HepG2 (cell line): ENCODE measurements at regions not wholly inside any gene's neighbourhood (a gene's known extent, or its start where the extent isn't known, plus 50 kb on each side); places are given as distances from the start of the nearest gene placed in this dataset.

ENCODE experiments used
- ATAC-seq: fragments of 200-7000 bp; cut with Tn5 transposase; 3 replicates; pipeline ENCODE4 v1.9.1; 2020; ENCODE audit warnings: mild to moderate bottlenecking, moderate library complexity
- BruUV-seq: library from RNA; stranded (reverse); fragments of 400-500 nt; replicated peaks from 2 replicates; lab custom pipeline; 2021; lab: Mats Ljungman, UMichigan
- CTCF ChIA-PET: fragments of 300-600 bp; formaldehyde crosslinking; extraction: SDS; loops from one replicate; lab custom pipeline; 2021; ENCODE audit warnings: low total read pairs, inconsistent platforms, low intra/inter-chr PET ratio; lab: Yijun Ruan, JAX
- POLR2A ChIA-PET: fragments of 350-600 bp; sonication (Branson Sonifier 250); formaldehyde crosslinking; loops from one replicate; lab custom pipeline; 2020; ENCODE audit warnings: antibody characterized with exemption, inconsistent platforms; lab: Yijun Ruan, JAX
- DNase-seq: peaks from one replicate; pipeline ENCODE4 v3.0.0-alpha.2; 2015; ENCODE audit warnings: low spot score
- FAIRE-seq: peaks from 3 replicates; lab custom pipeline; 2011; peaks lifted over from hg19 to GRCh38; lab: Jason Lieb, UNC
- H2AFZ ChIP-seq: one replicate; pipeline ENCODE4 v1.6.1; 2011; ENCODE audit warnings: low read length, inconsistent platforms
- H3K27ac ChIP-seq: fragments of 300-600 bp; 3 replicates; pipeline ENCODE4 v1.8.0; 2011; ENCODE audit warnings: mixed run types, mild to moderate bottlenecking, mixed read lengths, low read length, inconsistent platforms; ENCODE audit not compliant: insufficient read depth; ENCODE audit errors: extremely low read length
- H3K27me3 ChIP-seq, 2 experiments: fragments of 200-600 bp in 1 of 2; 2 replicates in 1 of 2; 3 replicates in 1 of 2; pipeline versions ENCODE4 v1.6.0 to v1.8.0; 2011; ENCODE audit warnings: low read length in 2 of 2, mild to moderate bottlenecking in 2 of 2, moderate library complexity in 2 of 2, inconsistent platforms in 1 of 2; ENCODE audit not compliant: insufficient read depth in 2 of 2, control insufficient read depth in 1 of 2
- H3K36me3 ChIP-seq, 2 experiments: fragments of 200-600 bp in 1 of 2; replicated peaks in 1 of 2; 2 replicates in 1 of 2; 3 replicates in 1 of 2; pipeline versions ENCODE4 v1.5.1 to v1.8.0; 2011; ENCODE audit warnings: low read length in 2 of 2, inconsistent platforms in 1 of 2; ENCODE audit not compliant: insufficient read depth in 2 of 2, control insufficient read depth in 1 of 2
- H3K4me1 ChIP-seq: 2 replicates; pipeline ENCODE4 v1.5.1; 2012; ENCODE audit warnings: low read length, inconsistent platforms; ENCODE audit not compliant: insufficient read depth
- H3K4me2 ChIP-seq: 2 replicates; pipeline ENCODE4 v1.6.0; 2011; ENCODE audit warnings: low read depth, low read length, inconsistent platforms
- H3K4me3 ChIP-seq, 3 experiments: fragments of 200-600 bp in 1 of 3; sonication (generic), shearing (Covaris generic) in 1 of 3; replicated peaks in 1 of 3; 2 replicates each; pipeline ENCODE4 v1.5.1; 2011 to 2016; ENCODE audit warnings: low read length in 3 of 3, inconsistent platforms in 2 of 3, low read depth in 2 of 3, mild to moderate bottlenecking in 2 of 3, control low read depth in 1 of 3, mixed read lengths in 1 of 3; ENCODE audit not compliant: insufficient read depth in 1 of 3
- H3K79me2 ChIP-seq: one replicate; pipeline ENCODE4 v1.6.1; 2011; ENCODE audit warnings: low read length, inconsistent platforms; ENCODE audit not compliant: insufficient read depth
- H3K9ac ChIP-seq: 2 replicates; pipeline ENCODE4 v1.6.0; 2011; ENCODE audit warnings: mild to moderate bottlenecking, low read depth, low read length, inconsistent platforms; ENCODE audit not compliant: insufficient read depth
- H3K9me3 ChIP-seq: 2 replicates; pipeline ENCODE4 v1.5.1; 2012; ENCODE audit warnings: mild to moderate bottlenecking, low read length
- H4K20me1 ChIP-seq: 2 replicates; pipeline ENCODE4 v1.6.0; 2011; ENCODE audit warnings: inconsistent platforms, mild to moderate bottlenecking, low read length, moderate library complexity; ENCODE audit not compliant: insufficient read depth
- SKI ChIP-seq: fragments of 450-650 bp; IDR thresholded peaks from one replicate; pipeline ENCODE4 v1.6.1; 2018; ENCODE audit warnings: mild to moderate bottlenecking; ENCODE audit not compliant: partially characterized antibody
- SMYD3 ChIP-seq: sonication (generic); formaldehyde crosslinking; IDR thresholded peaks from 2 replicates; pipeline ENCODE4 v1.8.1; 2023; ENCODE audit warnings: mild to moderate bottlenecking, missing genetic modification reagents
- SP4 ChIP-seq: sonication (generic); formaldehyde crosslinking; IDR thresholded peaks from 2 replicates; pipeline ENCODE4 v1.8.1; 2023; ENCODE audit warnings: mild to moderate bottlenecking, missing genetic modification reagents
- SRF ChIP-seq: IDR thresholded peaks from 2 replicates; pipeline ENCODE4 v1.6.1; 2011; ENCODE audit warnings: mild to moderate bottlenecking, low read depth, low read length, moderate library complexity
- TRIM24 ChIP-seq: sonication (generic); formaldehyde crosslinking; IDR thresholded peaks from 2 replicates; pipeline ENCODE4 v1.8.0; 2022; ENCODE audit warnings: mild to moderate bottlenecking, missing genetic modification reagents
- ZNF124 ChIP-seq: sonication (generic); formaldehyde crosslinking; IDR thresholded peaks from 2 replicates; pipeline ENCODE4 v1.4.0; 2020; ENCODE audit warnings: missing genetic modification reagents
- ZNF263 ChIP-seq: sonication (generic); formaldehyde crosslinking; IDR thresholded peaks from 2 replicates; pipeline ENCODE4 v1.4.0; 2020; ENCODE audit warnings: missing genetic modification reagents
- ZNF296 ChIP-seq: sonication (generic); formaldehyde crosslinking; conservative IDR thresholded peaks from 2 replicates; pipeline ENCODE4 v1.5.0; 2020; ENCODE audit warnings: mild to moderate bottlenecking, missing genetic modification reagents
- ZNF691 ChIP-seq: sonication (generic); formaldehyde crosslinking; IDR thresholded peaks from 2 replicates; pipeline ENCODE4 v1.4.0; 2020; ENCODE audit warnings: missing genetic modification reagents, low read depth, mild to moderate bottlenecking, borderline replicate concordance
- WGBS: methylation state at CpG from one replicate; pipeline ENCODE4 v1.1.6; 2017; ENCODE audit warnings: low lambda C conversion rate; 5-methylcytosine and 5-hydroxymethylcytosine counted together
- in situ Hi-C: cut with HindIII; loops from 2 replicates; pipeline ENCODE4 v1.10.0; 2017; ENCODE audit warnings: low pct_unique_long_range_greater_than_20kb; ENCODE audit not compliant: extremely low pct_ligation_motif_present
- intact Hi-C: fragments of 100-400 bp; cut with micrococcal nuclease; formaldehyde crosslinking; loops from one replicate; pipeline ENCODE4 v1.10.0; 2022; ENCODE audit not compliant: unreplicated experiment

- TF ChIP-seq SMYD3 (CRISPR knock-in tag) = no peak
- TF ChIP-seq SP4 = no peak
- TF ChIP-seq ZNF124 (CRISPR knock-in tag) = no peak
- TF ChIP-seq SRF = no peak
- TF ChIP-seq, all 625 proteins: peak for 0
These were observed 137.9 kb downstream of the PDCD6IP start (continued) for GRCh38 chr3:33936171-33936920.

- no peak for ATAC-seq
- H3K4me2 ChIP-seq = no peak overlapping the region
These were observed 138.6 kb downstream of the PDCD6IP start for GRCh38 chr3:33936921-33937525.

More at GRCh38 chr3:33936921-33937525, 138.6 kb downstream of the PDCD6IP start:
- ChIA-PET CTCF (no interaction called here), POLR2A (no interaction called here)
- H2AFZ ChIP-seq = no peak overlapping the region
- H3K27me3 ChIP-seq = no peaks in the 10 kb centered on the region; a peak in 1 of 5 replicates
- no peaks in the 10 kb centered on the region for H3K79me2 ChIP-seq
- BruUV-seq = no TSS peak
- H3K36me3 ChIP-seq = no peaks in the 10 kb centered on the region
- no peaks in the 10 kb centered on the region for H3K9me3 ChIP-seq
- in situ Hi-C loops = no loop called here
- TF ChIP-seq ZNF263 (CRISPR knock-in tag) (no peak), TRIM24 (no peak), SKI (no peak), ZNF296 (CRISPR knock-in tag) (no peak), ZNF691 (CRISPR knock-in tag) (no peak)
- TF ChIP-seq, all 625 proteins: peak for 0
- no peaks in the 10 kb centered on the region for H4K20me1 ChIP-seq
- FAIRE-seq (no peak), DNase-seq (no peak)
- no peaks in the 10 kb centered on the region for H3K4me1 ChIP-seq
- H3K4me3 ChIP-seq = no peak overlapping the region
- no peak overlapping the region for H3K9ac ChIP-seq
- H3K27ac ChIP-seq = no peak overlapping the region
- intact Hi-C loops = no loop called here
- WGBS = 0% methylated on average over 1 of the region's 1 CpG
